Mammary epithelial cell (primary cell): ENCODE measurements at regions not wholly inside any gene's neighbourhood (a gene's known extent, or its start where the extent isn't known, plus 50 kb on each side); places are given as distances from the start of the nearest gene placed in this dataset.

Experiments used
- CTCF ChIP-seq, 2 donors: IDR thresholded peaks in 1 of 2; conservative IDR thresholded peaks in 1 of 2; 2 replicates each; pipeline ENCODE4 v1.5.1; 2011 to 2012; ENCODE audit warnings: inconsistent platforms in 2 of 2, low read length in 2 of 2, mild to moderate bottlenecking in 2 of 2, control low read depth in 1 of 2, low read depth in 1 of 2; ENCODE audit not compliant: insufficient read depth in 1 of 2; ENCODE audit errors: extremely low read depth in 1 of 2
- EZH2 ChIP-seq: IDR thresholded peaks from 2 replicates; pipeline ENCODE4 v1.6.1; 2012; ENCODE audit warnings: low read length, inconsistent platforms, borderline replicate concordance

GRCh38 chr1:182114627-182115023, 53.1 kb upstream of the ZNF648 start:
- TF ChIP-seq CTCF (conservative IDR thresholded peaks at IDR 0.05 in 1 of 2, IDR thresholded peaks at IDR 0.05 in 1 of 2; ENCODE audit: extremely low read depth in 1 of 2, insufficient read depth in 1 of 2, low read depth in 1 of 2, low read length in 2 of 2) (no peak), EZH2 (no peak)
